GM19023 (cell line): ENCODE measurements at regions not wholly inside any gene's neighbourhood (a gene's known extent, or its start where the extent isn't known, plus 50 kb on each side); places are given as distances from the start of the nearest gene placed in this dataset.

Experiments used
- ATAC-seq: cut with Tn5 transposase; IDR thresholded peaks from one replicate; pipeline ENCODE4 v1.9.1; 2021; ENCODE audit warnings: mild to moderate bottlenecking, moderate library complexity; ENCODE audit not compliant: unreplicated experiment

DNA sequence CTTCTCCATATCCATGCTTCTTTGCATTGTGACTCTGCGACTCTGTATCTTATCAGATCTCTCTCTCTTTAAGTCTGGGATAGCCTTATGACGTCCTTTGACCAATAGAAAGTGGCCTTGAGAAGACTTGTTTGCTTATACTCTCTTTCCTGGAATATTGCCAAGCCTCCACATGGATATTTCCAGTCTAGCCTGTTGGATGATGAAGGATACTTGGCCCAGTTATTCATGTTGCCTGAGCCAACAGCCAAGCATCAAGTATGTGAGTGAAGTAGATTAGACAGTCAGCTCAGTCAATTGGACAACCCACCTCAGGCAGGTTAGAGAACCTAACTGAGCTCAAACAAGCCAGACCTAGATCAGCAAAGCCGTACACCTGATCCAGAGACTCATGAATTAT, 864.2 kb upstream of the MGAT4C start:
- no peak for ATAC-seq

DNA sequence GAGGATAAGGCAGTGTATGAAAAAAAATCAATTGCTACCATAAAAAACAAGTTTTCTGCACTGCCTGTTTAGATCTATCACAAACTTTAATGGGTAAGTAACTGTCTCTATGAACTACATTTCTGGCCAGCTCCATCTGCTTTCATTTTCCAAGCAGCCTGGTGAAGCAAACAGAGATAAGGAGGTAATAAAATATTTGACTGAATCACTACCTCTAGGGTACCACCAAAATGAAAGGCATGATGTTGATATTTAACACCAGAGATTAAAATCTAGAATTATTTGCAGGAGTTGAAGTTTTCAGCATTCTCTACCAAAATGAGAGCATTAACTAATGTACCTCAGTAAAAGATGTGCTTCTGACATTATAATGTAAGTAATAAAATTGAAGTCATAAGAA, 863.5 kb upstream of the MGAT4C start:
- ATAC-seq = no peak

DNA sequence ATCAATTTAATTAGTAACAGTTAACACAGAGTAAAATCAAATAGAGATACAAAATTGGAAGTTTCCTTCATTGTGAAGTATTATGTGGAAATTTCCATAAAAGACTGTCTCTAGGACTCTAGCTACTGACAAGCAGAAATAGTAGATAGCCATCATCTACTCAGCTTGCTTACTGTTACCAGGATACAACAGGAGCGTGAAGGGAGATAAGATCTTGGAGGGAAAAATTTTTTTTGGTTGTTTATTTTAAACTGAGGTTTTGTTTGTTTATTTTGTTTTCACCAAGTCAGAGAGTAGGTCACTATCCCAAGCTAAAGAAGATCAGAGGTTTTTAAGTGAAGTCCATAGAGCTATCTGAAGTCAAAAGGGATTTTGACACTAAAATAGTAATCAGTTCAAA, 861.3 kb upstream of the MGAT4C start:
- no peak for ATAC-seq

DNA sequence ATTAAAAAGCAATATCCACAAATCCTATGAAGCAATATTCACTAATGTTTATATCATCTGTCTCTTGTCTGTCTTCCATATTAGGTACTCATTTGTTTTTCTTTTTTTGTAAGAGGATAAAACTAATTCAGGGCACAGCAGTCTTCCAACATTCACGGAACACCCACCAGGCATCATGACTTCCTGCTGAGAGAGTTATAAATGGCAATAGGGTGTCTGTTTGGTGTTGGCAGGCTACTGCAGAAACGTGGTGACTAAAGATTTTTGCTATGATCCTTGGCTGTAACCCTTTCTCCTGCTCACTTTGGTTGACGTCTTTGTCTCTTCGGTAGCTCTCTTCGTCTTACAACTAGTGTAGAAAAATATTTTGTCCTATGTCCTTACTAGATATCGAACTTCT, 860.6 kb upstream of the MGAT4C start:
- ATAC-seq = no peak

DNA sequence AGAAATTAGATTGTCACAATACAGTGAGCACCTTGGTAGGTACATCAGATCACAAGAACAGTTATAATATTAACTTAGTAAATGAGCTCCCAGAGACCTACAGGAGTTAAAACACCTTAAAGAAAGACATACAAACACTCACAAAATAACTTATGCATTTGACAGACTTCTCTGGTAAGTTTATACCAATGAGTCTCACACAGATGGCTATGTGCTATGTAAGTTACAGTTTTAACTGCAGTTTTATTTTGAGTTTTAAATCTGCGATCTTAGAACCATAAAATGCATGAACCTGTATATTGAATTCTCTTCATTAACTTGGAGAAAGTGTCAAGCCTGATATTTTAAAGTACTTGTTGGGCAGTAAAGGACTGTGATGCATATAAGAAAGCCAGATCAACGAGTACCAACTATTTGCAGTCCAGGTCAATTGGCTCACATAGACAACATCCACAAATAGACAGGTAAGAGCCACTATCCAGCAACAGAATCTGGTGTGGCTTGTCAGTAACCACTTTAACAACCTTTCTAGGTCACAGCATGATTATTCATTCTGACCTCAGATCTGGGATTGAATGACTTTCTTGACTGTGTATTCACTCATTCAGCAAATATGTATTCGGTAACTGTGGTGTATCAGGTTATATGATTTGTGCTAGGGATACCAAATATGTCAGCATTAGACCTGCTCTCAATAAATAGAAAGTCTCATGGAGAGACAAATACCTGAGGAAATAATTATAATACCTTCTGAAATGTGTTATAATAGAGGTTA, 856.6 kb upstream of the MGAT4C start:
- ATAC-seq = no peak

DNA sequence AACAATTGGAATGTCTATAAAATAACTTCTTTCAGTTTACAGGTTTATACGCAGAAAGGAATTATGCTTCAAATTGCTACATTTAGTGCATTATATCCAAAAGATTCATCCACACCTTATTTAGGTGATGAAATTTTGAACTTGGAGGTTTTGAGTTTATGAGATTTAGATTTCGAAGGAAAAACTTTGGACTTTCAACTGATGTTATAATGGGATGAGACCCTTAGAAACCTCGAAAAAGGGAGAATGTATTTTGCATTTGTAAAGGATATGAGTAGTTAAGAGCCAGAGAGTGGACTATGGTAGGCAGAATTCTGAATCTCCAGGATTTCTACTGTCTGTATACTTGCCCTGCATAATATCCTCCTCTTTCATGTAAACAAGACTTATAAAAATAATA, 851.6 kb upstream of the MGAT4C start:
- no peak for ATAC-seq

DNA sequence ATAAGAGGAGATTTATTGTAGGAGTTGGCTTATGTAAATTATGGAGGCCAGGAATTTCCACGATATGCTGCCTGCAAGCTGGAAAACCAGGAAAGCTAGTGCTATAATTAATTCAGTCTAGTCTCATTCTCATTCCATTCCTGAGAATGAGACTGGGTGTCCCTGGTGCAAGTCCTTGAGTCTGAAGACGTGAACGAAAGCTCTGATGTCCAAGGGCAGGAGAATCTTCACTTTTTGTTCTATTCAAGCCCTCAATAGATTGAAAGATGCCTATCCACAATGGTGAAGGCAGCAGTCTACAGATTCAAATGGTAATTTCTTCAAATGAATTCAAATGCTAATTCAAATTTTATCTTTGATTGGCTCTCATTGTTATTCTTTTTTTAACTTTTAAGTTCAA, 851.1 kb upstream of the MGAT4C start:
- no peak for ATAC-seq

DNA sequence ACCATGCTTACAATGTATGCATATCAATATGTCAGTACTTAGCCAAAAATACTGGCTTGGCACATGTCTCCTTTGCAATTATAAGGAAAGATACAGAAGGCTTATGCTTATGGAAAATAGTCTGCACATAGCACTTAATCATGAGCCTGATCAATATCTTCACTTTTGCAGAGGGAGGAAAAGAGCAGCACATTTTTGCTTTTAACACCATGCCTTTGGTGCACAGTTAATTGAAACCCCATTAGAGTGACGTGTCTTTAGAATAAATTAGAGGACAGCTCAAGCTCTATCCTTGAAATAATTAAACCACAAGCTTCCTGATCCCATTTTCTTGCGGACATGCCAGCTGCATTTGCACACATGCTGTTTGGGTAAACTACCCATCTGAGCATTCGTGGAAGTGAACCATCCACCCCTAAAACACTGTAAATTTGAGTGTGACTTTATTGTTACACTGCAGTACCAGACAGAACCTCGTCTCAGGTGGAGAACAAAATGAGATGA, 839.9 kb upstream of the MGAT4C start:
- ATAC-seq = no peak

DNA sequence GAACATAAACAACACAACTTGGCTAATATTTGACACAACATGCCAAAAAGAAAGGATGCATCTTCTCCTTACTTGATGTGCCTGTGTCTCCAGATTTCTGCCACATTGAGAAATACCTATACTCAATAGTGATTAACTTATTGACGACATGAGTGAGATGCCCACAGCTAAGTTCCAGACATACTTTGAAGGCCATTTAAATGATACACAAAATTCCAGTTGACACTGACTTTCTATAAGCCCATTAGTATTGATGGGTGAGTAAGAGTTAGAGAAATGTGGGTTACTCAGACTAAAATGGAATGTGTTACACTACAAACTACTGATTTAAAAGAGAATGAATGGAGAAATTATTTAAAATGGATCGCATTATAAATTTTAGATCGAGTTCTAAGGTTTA, 838.2 kb upstream of the MGAT4C start:
- ATAC-seq = no peak

DNA sequence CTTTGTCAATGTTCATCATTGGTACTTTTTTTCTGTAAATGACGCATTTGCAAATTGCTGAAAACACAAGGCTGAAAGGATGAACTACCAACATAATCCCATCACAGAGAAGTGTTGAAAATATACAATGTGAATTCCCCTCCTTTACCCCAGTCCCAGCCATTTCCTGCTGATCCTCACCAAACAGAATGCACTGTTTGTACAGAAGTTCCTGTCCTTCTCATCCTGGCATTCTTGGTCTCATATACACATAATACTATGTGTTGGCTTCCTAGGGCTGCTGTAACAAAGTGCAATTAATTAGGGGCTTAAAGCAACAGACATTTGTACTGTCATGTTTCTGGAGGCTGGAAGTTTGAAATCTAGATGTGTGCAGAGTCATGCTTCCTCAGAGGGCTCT, 836.2 kb upstream of the MGAT4C start:
- ATAC-seq = no peak

DNA sequence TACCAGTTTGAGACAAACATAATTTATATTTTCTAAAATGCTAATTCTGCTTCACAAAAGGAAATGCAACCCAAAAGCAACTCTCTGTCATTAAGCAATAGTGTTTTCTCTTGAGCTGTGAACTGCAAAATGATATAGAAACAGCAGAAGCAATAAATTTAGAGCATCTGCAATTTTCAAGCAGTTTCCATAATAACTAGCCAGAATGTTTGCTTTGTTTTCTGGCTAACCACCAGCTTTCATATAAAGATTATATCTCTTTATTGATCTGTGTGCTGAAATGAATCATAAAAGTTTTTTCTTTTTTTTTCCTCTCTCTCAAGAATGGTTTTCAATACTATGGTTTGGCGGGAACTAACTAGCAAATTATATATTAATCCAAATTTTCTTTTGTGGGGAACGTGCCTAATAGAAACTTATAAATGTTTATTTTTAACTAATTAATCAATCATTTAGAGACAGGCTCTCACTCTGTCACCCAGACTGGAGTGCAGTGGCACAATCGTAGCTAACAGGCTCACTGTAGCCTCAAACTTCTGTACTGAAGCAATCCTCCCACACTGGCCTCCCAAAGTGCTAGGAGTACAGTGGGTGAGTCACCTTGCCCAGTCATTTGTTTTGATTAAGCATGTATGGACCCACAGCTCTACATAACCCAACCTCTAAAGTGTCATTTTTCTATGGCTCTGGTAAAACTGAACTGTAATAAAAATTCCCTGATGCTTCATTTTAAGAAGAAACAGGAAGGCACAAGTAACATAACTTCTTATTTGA, 830.1 kb upstream of the MGAT4C start:
- ATAC-seq = no peak

DNA sequence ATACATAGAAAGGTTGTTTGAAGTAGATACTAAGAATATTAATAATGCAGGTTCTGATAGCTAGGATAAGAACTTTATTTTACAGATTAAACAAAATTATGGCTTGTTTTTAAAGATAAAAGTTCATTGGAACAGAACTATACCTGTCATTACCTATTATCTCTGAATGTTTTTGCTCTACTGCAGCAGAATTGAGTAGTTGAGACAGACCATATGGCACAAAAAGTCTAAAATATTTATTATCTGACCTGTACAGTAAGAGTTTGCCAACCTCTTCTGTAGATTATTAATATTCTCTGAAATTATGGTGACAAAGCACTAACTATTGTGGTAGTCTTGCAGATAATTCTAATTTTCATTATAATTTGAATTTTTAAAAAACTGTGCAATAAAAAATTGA, 829.1 kb upstream of the MGAT4C start:
- no peak for ATAC-seq

DNA sequence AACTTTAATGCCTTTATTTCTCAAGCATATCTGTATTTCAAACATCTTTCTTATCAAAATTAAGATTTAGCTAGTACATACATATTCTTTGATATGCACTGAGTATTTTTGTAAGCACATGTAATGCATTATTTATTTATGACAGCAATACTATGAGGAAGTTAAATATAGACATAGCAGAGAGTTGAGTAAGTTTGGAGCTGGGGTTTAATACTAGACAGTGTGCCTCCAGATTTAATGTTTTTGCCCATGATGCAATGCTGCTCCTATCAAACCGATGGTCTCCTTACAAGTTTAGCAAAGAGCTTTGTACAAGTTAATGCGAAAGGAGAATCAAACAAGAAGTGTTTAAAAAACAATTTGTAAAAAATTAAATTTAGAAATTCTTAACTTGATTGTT, 826.6 kb upstream of the MGAT4C start:
- ATAC-seq = no peak

DNA sequence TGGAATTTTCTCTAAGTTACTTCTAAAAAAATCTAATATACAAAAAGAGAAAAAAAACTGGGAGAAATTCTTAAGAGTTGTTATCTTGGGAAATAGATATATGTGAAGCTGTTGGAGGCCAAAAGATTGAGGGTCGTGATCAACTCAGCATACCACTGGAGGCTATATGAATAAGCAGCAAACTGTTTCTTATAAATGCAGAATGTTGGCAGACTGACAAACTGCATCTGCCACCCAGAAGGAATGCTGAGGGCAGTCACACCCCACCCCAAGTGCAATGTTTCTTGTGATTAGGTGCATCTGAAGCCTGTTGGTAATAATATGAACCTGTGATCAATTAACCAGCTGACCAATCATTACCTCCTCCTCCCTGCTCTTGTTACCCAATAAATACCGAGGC, 818.6 kb upstream of the MGAT4C start:
- no peak for ATAC-seq

DNA sequence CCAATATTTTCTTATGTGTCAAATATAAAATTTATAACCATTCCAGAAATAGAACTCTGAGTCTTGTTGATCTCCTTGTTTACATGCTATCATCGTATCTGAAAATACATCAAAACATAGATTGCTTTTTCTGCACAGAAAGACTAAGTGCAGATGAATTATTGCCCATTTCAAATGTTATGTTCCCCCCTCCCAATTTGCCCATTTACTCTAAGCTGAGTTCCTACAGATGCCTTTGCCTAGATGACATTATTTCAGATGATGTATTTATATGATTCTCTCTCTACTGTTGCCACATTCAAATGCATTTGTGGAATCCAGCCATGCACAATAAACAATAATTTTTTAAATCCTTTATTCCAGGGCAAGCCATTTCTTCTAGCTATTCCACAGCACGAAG, 810.1 kb upstream of the MGAT4C start:
- no peak for ATAC-seq

DNA sequence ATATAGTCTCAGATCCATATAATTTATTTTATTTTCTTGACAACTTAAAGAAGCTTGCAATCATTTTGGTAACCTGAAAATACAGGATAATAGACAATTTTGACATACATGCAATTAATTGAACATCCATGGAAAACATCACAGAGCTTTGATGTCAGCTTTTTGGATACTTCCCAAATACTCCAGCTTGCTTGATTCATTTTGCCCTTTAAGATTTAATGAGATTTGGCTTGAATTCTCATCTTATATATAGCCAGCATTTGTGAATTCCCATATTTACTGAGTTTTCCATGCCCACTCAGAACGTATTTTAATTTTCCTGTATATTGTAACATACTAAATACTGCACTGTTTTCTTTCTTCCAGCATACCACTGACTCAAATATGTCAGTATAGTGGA, 803.0 kb upstream of the MGAT4C start:
- no peak for ATAC-seq

DNA sequence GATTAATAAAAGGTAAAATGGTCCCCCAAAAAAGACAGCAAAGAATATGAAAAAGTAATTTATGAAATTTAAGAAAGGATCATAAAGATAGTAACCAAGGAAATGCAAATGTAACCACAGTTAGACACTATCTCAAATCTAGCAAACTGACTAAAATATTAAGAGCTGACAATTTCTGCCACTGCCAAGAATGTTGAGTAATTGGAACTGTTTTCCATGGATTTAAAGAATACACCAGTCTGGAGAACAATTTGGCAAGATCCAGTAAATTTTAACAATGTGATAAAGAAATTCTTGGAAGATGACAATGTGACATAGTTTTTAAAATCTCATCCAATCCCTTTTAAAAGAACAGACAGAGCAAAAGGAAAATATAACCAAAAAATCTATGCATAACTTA, 798.0 kb upstream of the MGAT4C start:
- no peak for ATAC-seq

DNA sequence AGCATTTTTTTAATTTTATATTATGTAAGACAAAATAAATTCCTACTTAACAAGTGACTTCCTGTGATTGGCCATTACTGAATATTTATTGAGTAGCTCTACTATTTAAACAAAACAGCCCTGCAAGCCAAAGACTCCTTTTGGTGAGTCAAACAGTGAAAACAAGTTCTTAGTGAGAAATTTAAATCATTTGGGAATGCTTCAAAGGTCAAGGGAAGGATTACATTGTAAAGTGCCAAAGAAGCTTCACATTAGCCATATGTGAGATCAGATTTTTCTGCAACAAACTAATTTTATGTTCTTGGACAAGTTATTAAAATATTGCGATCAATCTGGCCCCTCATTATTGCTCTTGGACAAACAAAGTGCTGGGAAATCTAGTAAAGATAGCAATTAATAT, 795.4 kb upstream of the MGAT4C start:
- ATAC-seq = no peak

DNA sequence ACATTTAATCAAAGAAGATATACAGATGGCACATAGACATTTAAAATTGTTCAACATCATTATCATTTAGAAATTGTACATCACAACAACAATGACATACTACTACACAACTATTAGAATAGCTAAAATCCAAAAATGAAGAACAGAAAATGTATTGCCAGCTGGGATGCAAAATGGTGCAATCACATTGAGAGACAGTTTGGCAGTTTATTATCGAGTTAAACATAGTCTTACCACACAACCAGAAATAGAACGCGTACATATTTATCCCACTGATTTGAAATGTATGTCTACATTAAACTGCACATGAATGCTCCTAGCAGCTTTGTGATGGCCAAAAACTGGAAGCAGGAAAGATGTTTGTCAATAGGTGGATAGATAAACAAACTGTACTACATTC, 791.5 kb upstream of the MGAT4C start:
- no peak for ATAC-seq

DNA sequence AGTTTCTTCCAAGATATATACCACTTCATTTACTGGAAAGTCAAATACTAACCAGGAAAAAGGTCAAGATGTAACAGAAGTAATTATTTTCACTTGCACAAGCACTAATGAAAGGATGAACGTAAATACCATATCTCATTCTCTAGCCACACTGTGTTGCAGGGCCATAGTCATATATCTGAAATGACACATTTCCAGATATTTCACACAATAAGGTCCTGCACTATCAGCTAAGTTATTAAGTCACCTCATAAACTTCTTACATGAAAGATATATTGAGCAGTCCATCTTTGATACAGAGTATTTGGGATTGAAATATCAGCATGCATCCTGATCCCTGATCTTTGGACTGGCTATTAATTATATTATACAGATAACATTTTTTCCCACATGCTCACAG, 783.3 kb upstream of the MGAT4C start:
- ATAC-seq = no peak

DNA sequence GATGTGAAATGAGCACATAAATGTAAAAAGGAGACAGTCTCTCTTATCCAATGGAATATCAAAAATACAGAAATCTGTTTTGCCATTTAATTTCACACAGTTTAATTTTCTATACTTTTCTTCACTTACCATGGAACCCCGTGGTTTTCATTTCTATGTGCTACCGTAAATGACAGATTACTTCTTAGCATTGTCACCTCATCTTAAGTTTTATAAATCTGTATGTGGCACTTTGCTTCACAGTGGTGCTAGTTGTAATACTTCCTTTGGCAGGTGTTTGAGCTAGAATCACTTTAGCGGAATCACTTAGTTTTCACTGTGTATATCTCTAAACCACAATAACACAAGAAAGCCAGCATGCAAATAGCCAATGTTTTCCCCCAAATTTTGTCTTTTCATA, 781.9 kb upstream of the MGAT4C start:
- no peak for ATAC-seq

DNA sequence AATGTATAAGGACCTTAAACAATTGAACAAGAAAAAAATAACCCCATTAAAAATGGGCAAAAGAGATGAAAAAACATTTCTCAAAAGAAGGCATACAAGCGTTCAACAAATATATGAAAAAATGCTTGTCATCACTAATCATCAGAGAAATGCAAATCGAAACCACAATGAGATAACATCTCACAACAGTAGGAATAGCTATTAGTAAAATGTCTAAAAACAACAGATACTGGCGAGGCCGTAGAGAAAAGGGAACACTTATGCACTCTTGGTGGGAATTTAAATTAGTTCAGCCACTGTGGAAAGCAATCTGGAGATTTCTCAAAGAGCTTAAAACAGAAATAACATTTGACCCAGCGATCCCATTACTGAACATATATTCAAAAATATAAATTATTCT, 769.8 kb upstream of the MGAT4C start:
- ATAC-seq = no peak
